HG03520 (cell line): ENCODE measurements at regions not wholly inside any gene's neighbourhood (a gene's known extent, or its start where the extent isn't known, plus 50 kb on each side); places are given as distances from the start of the nearest gene placed in this dataset.
"Not testable (repeated sequence)": the region's sequence is repeated elsewhere in the genome, so short reads cannot be mapped to it uniquely, and the experiment has no call there.

ENCODE experiments used
- ATAC-seq: cut with Tn5 transposase; IDR thresholded peaks from one replicate; pipeline ENCODE4 v1.9.1; 2021; ENCODE audit warnings: mild to moderate bottlenecking, moderate library complexity; ENCODE audit not compliant: unreplicated experiment

DNA sequence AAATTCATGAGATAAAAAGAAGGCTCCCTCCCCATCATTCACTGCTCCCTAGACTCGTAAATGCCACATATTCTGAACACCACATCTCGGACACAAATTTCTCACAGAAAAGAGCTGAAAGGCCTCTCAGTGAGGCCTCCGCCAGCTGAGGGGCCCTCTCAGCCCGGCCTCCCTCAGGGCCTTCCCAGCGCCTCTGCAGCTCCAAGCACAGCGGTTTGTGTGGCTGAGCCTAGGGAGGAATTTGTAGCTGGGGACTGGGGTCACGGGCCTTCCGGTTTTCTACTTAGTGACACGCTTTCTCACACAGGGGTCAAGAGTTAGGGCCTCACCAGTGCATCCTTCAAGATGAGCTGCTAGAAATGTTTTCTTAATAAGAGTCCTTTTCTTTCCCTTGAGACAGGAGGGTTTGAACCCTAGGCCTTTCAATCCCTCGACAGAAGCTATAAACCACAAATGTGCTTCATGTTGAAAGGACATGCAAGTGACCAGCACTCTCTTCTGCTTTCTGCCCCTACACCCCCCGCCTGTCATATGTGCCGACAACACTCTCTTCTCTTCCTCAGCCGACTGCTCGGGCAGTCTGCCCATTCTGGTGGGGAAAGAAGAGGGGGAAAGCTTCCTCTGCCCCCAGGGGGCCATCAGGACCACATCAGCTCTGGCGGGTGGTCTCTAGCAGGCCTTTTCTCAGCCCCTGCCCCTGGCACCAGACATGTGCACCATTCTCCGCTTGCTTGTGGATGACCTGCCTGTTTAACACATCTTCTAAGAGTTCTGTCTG, 104.9 kb downstream of the CHIC2 start:
- no peak for ATAC-seq

DNA sequence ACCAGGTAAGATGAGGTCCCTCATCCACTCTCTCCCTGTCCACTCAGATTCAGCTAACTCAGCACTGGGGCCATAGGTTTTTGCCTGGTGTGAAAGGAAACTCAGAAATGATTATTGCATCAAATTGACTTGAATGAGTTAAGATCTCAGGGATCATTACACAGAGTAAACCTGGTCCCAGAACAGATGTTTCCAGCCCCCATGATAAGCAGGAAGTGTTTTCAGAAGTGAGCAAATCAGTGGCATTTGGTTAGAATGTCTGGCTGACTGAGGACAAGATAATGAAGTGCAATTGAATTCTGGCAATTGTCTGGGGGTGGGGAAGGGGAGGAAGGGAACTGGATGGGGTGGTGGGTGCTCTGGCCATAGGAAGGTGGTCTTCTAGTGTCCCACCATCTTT, 108.0 kb downstream of the CHIC2 start:
- no peak for ATAC-seq

DNA sequence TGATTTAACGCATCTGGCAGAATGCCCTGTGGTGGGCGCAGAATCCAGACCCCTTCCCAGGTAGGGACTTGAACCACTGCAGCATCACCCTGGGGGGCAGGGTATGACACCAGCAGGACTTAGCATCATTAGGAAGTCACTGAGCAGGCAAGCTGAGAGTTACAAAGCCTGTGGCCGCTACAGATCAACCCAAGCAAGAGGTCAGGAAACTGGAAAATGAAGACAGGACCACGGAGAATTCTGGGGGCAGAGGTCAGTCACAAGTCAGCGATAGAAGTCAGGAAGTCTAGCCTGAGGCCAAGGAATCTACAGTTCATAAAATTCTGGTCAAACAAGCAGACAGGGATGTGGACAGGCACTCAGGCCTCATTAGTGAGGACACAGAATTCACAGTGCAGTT, 108.4 kb downstream of the CHIC2 start:
- ATAC-seq: no peak

DNA sequence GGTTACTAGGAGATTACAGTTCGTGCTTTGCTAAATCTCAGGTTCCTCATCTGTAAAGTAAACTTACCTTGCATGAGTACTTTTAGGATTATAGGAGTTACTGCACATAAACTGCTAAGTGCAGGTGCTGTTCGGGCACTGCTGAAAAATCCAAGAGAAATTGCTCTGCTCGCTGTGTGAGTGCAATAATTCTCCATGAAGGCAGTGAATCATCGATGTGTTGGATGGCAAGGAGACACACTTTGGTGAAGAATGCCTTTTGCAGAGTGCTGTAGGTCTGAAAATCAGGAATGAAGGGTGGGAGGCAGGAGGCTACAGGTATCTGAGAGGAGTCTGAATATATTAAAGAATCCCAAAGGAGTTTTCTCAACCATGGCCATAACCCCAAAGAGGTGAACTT, 113.0 kb downstream of the CHIC2 start:
- no peak for ATAC-seq

DNA sequence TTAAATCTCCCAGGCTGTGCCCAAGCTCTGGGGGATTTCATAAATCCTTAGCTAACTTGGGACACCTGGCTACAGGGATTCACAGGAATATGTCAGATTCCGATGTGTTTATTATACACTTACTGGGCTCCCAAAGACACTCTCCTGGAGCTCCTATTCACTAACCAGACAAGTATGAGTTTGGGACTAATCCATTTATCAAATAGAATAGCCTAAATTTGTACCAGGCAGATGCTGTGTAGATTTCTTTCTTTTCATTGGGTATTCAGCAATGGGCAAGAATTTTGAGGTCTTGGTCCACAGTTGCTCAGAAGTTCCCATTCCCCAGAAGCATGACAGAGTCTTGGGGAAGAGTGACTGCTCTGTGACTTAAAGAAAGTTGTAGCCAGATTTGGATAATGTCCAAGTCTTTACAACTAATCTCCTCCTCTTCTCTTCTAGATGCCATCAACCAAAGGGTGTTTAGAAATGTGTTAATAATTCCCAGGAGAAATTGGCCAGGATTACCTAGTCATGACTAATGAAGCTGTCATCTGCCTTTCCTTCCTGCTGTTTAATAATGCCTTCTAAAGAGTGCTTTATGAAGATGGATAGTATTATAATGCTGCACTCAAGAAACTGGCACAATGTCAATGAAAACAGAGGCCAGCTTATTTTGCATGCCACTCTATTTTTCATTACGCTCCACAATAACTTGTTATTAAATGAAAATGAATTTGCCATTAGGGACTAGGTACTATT, 120.9 kb downstream of the CHIC2 start:
- ATAC-seq: no peak

DNA sequence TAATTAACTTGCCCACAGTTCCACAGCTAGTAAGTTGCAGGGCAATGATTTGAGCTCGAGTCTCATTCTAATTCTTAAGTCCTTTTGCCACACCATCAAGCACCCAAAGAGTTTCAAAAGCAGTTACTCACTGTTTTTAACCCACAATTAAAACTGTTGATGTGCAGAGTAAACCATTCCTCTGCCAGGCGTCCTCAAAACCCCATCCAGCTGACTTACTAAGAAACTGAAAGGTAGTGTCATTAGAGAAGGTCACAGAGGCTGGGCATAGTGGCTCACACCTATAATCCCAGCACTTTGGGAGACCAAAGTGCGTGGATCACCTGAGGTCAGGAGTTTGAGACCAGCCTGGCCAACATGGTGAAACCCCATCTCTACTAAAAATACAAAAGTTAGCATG, 121.7 kb downstream of the CHIC2 start:
- no peak for ATAC-seq

DNA sequence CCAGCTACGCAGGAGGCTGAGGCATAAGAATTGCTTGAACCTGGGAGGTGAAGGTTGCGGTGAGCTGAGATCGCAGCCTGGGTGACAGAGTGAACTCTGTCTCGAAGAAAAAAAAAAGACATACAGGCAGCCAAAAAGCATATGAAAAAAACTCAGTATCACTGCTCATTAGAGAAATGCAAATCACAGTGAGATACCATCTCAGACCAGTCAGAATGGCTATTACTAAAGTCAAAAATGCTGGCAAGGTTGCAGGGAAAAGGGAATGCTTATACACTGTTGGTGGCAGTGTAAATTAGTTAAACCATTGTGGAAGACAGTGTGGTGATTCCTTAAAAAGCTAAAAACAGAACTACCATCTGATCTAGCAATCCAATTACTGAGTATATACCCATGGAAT, 123.1 kb downstream of the CHIC2 start:
- ATAC-seq: no peak

DNA sequence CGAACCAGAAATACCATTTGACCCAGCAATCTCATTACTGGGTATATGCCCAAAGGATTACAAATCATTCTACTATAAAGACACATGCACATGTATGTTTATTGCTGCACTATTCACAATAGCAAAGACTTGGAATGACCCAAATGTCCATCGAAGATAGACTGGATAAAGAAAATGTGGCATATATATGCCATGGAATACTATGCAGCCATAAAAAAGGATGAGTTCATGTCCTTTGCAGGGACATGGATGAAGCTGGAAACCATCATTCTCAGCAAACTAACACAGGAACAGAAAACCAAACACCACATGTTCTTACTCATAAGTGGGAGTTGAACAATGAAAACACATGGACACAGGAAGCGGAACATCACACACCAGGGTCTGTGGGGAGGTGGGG, 124.5 kb downstream of the CHIC2 start:
- not testable (repeated sequence) for ATAC-seq

DNA sequence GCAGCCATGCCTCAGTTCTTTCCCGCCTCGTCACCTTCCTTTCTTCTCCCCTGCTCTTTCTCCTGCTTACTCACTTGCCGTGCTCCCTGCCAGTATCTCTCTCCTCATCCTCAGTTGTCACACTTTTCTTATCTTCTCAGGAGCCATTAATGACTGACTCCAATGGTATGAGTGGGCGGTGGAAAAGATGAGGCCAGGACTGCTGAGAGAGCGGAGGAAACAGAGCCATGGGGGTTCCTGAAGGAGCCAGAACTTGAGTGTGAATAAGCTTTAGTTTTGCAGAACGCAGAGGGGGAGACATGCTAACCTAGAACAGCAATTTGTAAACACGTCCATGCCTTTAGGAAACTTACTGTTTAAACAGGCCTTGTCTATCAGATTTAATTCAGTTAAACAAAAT, 126.5 kb downstream of the CHIC2 start:
- ATAC-seq: no peak

DNA sequence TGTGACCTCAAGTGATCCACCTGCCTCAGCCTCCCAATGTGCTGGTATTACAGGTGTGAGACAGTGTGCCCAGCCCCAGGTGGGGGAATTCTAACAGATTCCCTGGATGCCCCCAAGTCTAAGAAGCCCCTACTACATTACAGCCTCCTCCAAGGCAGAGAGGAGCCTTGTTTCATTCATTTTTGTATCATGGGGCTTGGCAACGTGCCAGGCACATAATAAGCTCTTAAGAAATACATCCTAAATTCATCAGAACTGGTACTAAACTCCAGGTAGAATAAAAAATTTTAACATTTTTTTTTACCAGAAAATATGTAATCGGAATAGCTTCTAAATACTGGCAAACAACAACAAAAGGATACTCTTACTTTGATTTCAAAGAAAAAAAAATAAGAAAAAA, 127.1 kb downstream of the CHIC2 start:
- ATAC-seq: no peak

DNA sequence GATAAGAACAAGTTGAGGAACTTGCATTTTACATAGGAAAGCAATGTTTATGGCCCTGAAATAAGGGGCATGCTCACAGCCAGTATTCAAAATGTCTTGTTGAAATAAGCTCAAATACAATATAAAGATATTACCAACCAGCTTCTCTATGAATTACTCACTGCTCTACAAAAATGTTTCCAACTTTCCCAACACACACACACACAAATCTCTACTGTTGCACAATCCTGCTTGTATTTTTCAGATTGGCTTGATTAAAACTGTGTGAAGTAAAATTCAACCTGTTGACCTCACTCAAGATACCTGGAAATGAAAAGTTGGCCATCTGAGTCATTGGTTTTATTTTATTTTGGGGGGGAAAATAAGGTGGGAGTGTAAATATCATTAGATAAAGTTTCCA, 128.6 kb downstream of the CHIC2 start:
- no peak for ATAC-seq

DNA sequence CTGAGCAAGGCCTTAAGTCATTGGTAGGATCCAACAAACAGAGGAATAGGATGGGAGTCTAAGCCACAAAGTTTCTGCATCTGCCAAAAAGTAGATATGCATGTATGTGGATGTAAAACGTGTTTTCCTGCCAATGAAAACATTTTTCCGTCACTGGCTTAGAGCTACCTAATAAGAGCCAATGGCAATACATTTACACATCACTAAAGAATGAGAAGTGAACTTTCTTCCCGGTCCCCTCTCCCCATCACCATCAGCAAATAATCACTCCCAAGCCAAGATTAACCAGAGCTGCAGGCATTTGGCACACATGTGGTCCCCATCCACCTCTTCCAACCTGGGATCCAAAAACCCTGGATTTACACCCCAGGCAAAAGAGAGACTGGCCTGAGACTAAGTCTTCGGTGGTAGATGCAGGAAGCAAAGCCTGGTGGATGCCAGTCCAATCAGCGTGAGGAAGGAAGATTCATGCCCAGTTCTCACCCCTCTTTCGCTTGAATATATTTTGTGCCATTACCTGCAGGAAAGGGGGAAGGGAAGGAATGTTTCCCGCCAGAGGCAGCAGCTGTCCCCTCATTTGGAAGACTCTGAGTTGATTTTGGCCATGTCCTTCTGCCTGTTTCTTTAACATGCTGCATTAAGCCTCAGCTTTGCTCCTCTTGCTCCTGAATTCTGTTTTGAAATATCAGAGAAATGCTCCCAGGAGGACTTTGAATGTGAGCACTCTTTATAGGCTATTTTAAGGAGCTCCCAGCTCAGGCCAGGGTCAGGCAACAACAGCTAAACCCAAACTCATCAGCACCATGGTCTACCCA, 131.4 kb downstream of the CHIC2 start:
- ATAC-seq: no peak

DNA sequence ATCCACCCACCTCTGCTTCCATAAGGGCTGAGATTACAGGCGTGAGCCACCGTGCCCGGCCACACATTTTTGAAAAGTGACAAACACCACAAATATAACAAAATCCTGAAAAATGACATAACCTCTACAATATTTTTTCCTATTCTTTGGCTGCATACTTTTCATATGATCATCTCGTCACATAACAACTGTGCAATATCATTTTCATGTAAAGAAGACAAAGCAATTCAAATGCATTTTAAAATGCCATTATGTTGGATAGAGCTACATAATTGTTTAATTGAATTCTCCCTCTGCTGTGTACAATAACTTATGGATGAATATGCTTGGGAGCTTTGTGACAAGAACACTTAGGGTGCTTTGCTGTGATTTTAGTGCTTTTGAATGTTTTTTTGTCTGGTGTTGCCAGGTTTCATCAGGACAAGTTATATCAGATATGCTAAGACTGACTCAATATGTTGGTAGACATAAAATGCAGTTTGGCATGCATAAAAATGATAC, 132.9 kb downstream of the CHIC2 start:
- ATAC-seq: no peak

DNA sequence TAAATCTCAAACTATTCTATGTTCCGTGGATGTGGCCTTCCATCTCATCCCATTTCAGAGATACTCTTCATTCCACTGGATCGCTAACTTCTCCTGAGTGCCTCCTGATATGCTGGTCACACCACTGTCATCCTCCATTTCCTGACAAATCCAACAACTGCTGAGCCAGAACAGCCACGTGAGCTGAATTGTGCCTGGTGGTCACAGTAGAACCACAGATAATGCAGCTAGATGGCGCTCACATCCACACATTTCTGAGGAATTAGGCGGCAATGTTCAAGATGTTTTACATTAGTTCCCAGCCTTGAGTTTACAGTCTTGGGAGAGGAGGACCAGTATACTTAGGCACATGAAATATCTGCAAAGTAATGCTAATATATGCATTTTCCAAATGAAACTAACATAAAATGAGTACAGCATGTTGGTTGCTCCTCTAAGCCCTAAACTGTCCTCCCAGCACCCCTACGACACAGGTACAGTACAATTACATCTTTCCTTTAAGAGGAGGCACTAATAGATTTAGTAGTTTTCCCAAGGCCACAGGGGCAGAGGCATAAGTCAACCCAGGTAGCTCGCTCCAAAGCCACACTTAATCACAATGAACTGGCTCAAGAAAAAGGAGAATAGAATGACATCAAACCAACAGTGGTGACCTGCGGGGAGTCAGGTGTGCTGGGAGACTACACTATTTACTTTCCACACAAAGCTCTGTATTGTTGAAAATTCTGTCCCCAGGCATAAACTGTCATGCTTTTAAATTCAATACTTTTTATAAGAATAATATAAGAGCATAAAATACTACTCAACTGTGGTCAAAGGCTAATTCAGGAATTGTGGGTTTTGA, 134.2 kb downstream of the CHIC2 start:
- ATAC-seq: no peak

DNA sequence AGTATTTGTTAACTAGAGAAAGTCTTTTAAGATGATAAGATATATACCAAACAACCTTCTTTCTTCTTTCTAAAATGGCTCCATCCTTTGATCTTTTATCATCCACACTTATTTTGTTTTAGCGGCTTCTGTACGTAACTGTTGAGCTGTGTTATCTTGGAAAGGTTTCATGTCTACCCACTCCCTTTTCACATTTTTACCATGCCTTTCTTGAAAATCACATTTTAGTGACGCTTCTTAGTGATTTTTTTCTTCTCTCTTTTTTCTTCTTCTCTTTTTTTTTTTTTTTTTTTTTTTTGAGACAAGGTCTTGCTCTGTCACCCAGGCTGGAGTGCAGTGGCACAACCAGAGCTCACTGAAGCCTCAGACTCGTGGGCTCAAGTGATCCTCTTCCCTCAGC, 135.1 kb downstream of the CHIC2 start:
- ATAC-seq: no peak

DNA sequence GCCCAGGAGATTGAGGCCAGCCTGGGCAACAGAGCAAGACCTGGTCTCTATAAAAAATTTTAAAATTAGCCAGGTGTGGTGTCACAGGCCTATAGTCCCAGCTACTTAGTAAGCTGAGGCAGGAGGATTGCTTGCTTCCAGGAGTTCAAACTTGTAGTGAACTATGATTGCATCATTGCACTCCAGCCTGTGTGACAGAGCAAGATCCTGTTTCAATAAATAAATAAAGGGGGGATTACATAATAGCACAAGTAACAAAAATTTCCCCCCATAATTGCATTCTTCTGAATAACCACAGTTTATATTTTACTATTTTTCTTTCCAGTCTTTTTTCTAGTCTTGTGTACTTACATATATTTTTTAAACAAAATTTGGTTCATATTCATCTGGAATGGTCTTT, 135.6 kb downstream of the CHIC2 start:
- ATAC-seq: no peak

DNA sequence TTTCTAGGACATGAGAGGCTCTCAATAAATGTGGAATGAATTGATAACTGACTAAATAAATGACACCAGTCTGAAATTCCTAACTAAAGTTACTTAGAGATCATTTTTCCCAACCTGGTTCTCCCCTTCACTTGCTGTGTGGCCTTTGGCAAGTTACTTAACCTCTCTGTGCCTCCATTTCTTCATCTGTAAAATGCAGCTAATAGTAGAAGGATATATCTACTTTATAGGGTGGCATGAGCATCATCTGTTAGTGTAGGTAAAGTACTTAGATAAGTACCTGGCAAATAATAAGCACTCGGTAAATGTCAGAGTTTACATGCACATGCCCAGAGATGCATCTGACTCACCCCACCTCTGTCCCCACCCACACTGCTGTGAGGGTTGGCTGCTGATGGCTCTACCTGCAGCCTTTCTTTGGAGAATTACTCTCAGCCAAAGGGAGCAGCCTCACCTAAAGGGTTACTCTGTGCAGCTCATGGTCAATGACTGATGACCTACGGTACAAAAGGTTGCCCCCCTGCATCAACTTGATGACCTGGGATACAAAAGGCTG, 139.3 kb downstream of the CHIC2 start:
- no peak for ATAC-seq

DNA sequence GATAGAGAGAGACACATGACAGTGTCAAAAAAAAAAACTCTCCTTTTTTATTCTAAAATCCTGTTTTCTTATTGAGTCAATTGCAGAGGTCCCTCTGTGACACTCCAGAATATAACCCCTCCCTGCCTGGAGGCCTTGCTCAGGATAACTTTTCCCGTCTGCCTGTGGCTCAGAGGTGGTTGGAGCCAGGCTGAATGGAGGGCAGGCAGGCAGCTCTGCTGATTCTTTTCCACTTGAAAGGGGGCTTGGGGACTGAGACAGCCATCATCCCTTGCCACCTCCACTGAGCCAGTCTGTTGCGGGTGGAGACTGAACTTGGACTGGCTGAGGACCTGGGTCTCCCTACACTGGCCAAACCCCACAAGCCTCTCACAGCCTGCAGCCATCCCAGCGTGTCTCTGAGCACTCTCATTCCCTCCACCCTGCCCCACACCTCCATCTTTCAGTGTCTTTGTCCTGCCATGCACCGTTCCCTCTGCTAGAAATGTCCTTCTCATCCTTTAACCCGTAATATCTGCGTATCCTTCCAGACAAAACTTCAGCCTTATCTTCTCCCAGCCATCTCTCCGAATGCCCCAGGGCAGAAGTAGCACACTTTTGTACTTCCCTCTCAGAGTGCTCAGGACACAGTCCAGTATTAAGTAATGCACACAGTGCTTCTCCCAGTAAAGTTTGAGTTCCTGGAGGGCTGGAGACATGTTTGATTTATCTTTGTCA, 139.9 kb downstream of the CHIC2 start:
- no peak for ATAC-seq

DNA sequence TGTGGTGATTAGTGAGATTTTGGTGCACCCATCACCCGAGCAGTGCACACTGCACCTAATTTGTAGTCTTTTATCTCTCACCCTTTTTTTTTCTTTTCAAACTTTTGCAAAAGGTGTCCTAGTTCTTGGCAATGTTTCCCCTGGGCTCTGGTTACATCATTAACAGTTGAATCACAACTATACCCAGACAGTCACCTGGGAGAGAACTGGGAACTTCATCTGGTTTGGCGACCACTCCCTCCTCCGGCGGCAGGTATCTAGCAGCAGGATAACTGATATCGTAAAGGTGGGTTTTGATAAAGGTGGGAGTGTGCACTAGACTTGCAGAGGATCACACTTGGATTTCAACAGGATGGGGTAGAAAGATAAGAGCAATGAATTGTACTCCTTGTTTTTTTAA, 140.5 kb downstream of the CHIC2 start:
- ATAC-seq: no peak

DNA sequence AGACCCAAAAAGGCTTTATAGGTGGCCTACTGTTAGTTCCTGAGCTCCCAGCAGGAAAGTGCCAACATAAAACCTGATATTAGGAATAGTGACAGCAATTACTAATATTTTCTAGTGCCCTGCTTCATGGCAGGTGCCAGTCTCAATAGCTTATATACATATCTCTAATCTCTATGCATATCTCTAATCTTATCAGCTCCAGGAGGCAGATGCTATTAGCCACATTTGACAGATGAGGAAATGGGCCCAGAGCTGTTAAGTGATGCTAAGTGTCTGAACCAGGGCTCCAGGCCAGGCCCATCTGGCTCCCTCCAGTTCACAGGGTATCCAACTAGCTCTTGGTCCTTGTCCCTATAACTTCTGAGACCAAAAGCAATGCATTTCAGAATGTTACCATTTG, 142.5 kb downstream of the CHIC2 start:
- no peak for ATAC-seq
